Cardiac muscle cell (in vitro differentiated cells and primary cell): ENCODE measurements at regions not wholly inside any gene's neighbourhood (a gene's known extent, or its start where the extent isn't known, plus 50 kb on each side); places are given as distances from the start of the nearest gene placed in this dataset.

Experiments
- DNase-seq, 2 donors: peaks; one replicate each; pipeline versions ENCODE4 v3.0.0 to v3.0.0-alpha.2; 2010 to 2017; ENCODE audit warnings: low read depth in 1 of 2, low spot score in 1 of 2
- H3K27ac ChIP-seq: fragments of 200-600 bp; sonication (generic); 2 replicates; pipeline ENCODE4 v1.5.1; 2016
- H3K27me3 ChIP-seq: fragments of 200-600 bp; sonication (generic); 2 replicates; pipeline ENCODE4 v1.6.0; 2016; ENCODE audit warnings: control low read depth
- H3K36me3 ChIP-seq: fragments of 200-600 bp; sonication (generic); 2 replicates; pipeline ENCODE4 v1.5.1; 2016; ENCODE audit warnings: control low read depth
- H3K4me1 ChIP-seq: fragments of 200-600 bp; sonication (generic); 2 replicates; pipeline ENCODE4 v1.8.1; 2017; ENCODE audit warnings: low read depth, mild to moderate bottlenecking, mixed run types
- H3K4me3 ChIP-seq: fragments of 200-600 bp; sonication (generic); 2 replicates; pipeline ENCODE4 v1.5.1; 2016; ENCODE audit warnings: mild to moderate bottlenecking
- H3K9me3 ChIP-seq: fragments of 200-600 bp; sonication (generic); 2 replicates; pipeline ENCODE4 v1.5.1; 2017; ENCODE audit warnings: low read depth, mild to moderate bottlenecking, control low read depth
- CTCF ChIP-seq: IDR thresholded peaks from 2 replicates; pipeline ENCODE4 v1.5.1; 2012; ENCODE audit warnings: low read depth, mild to moderate bottlenecking, low read length

GRCh38 chr7:123305840-123306375, 106.1 kb upstream of the SLC13A1 start:
- no peak for TF ChIP-seq CTCF
- H3K4me1 ChIP-seq: no peaks in the 10 kb centered on the region
- DNase-seq: no peak

GRCh38 chr7:123303926-123304325, 104.2 kb upstream of the SLC13A1 start:
- no peak for TF ChIP-seq CTCF
- H3K27ac ChIP-seq: no peak overlapping the region
- no peaks in the 10 kb centered on the region for H3K27me3 ChIP-seq
- no peaks in the 10 kb centered on the region for H3K36me3 ChIP-seq
- DNase-seq: no peak
- H3K9me3 ChIP-seq: no peaks in the 10 kb centered on the region
- no peaks in the 10 kb centered on the region for H3K4me1 ChIP-seq
- no peak overlapping the region for H3K4me3 ChIP-seq

More at GRCh38 chr7:123305840-123306375, 106.1 kb upstream of the SLC13A1 start:
- Histone ChIP-seq H3K9me3 (no peaks in the 10 kb centered on the region), H3K27me3 (no peaks in the 10 kb centered on the region), H3K27ac (no peak overlapping the region), H3K4me3 (no peak overlapping the region), H3K36me3 (no peaks in the 10 kb centered on the region)

DNA sequence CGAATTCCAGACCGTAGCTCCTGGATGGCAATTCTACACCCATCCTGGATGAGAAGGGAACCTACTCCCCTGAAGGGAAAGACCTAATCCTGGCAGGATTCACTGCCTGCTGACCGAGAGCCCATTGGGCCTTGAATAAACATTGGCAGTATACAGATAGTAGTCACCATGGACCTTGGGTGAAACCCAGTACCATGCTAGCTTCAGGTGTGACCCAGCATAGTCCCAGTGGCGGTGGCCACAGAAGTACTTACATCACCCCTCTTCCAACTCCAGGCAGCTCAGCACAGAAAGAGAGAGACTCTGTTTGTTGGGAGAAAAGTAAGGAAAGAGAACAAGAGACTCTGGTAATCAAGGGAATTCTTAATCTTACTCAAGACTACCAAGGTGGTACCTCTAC, 97.2 kb upstream of the SLC13A1 start:
- Histone ChIP-seq H3K9me3 (no peaks in the 10 kb centered on the region), H3K4me3 (no peak overlapping the region), H3K36me3 (no peaks in the 10 kb centered on the region), H3K4me1 (no peaks in the 10 kb centered on the region), H3K27me3 (no peaks in the 10 kb centered on the region), H3K27ac (no peak overlapping the region)
- TF ChIP-seq CTCF: no peak
- no peak for DNase-seq

- Histone ChIP-seq H3K36me3 (no peaks in the 10 kb centered on the region), H3K4me1 (no peaks in the 10 kb centered on the region), H3K9me3 (no peaks in the 10 kb centered on the region), H3K4me3 (no peak overlapping the region), H3K27me3 (no peaks in the 10 kb centered on the region), H3K27ac (no peak overlapping the region)
- DNase-seq: no peak
- TF ChIP-seq CTCF: no peak
Measured at GRCh38 chr7:123293710-123294109, 93.9 kb upstream of the SLC13A1 start.

DNA sequence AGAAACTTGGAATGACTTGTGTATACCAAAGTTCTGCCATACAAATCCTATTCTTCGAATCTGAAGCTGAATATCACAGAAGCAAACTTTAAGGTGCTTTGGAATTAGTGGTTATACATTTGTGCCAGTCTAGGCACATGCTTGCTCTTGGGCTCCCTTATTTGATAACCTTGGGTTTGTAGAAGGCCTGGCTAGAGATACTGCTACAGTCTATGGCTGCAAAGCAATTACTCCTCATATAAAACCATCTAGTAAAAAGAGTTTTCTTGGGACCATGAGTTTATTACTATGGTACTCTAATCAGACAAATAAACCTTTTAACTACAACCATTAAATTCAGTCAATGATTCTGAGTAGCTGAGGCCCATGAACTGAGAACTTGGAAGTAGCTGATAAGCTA, 92.5 kb upstream of the SLC13A1 start:
- TF ChIP-seq CTCF: no peak
- H3K36me3 ChIP-seq: no peaks in the 10 kb centered on the region
- H3K27ac ChIP-seq: no peak overlapping the region
- H3K4me1 ChIP-seq: no peaks in the 10 kb centered on the region
- no peak for DNase-seq
- H3K4me3 ChIP-seq: no peak overlapping the region
- no peaks in the 10 kb centered on the region for H3K9me3 ChIP-seq
- H3K27me3 ChIP-seq: no peaks in the 10 kb centered on the region

- no peak overlapping the region for H3K4me3 ChIP-seq
- DNase-seq: no peak
- no peaks in the 10 kb centered on the region for H3K36me3 ChIP-seq
- no peaks in the 10 kb centered on the region for H3K9me3 ChIP-seq
- no peaks in the 10 kb centered on the region for H3K4me1 ChIP-seq
- no peak overlapping the region for H3K27ac ChIP-seq
- TF ChIP-seq CTCF: no peak
- no peaks in the 10 kb centered on the region for H3K27me3 ChIP-seq
Measured at GRCh38 chr7:123289200-123289599, 89.4 kb upstream of the SLC13A1 start.
